Panc1 (cell line): ENCODE measurements at regions not wholly inside any gene's neighbourhood (a gene's known extent, or its start where the extent isn't known, plus 50 kb on each side); places are given as distances from the start of the nearest gene placed in this dataset.

ENCODE experiments used
- POLR2AphosphoS5 ChIP-seq: IDR thresholded peaks from 2 replicates; pipeline ENCODE4 v1.6.1; 2012; ENCODE audit warnings: mild to moderate bottlenecking, low read depth, low read length, moderate library complexity
- SIN3A ChIP-seq: IDR thresholded peaks from 2 replicates; pipeline ENCODE4 v1.6.1; 2012; ENCODE audit warnings: low read depth, mild to moderate bottlenecking, low read length, moderate library complexity, borderline replicate concordance; ENCODE audit not compliant: insufficient read depth
- TCF7L2 ChIP-seq: IDR thresholded peaks from 2 replicates; pipeline ENCODE4 v1.6.1; 2011; ENCODE audit warnings: mild to moderate bottlenecking, low read depth, low read length, inconsistent platforms
- TF ChIP-seq, protein P1 (sequence below): fragments of 450-650 bp; IDR thresholded peaks from 2 replicates; pipeline ENCODE4 v1.5.1; 2017; ENCODE audit warnings: mild to moderate bottlenecking
- TF ChIP-seq, protein P2 (sequence below), 2 experiments: IDR thresholded peaks; 2 replicates each; pipeline ENCODE4 v1.6.1; 2011 to 2012; ENCODE audit warnings: low read depth in 2 of 2, control low read depth in 1 of 2, low read length in 1 of 2, mild to moderate bottlenecking in 1 of 2, moderate library complexity in 1 of 2; ENCODE audit not compliant: insufficient read depth in 1 of 2

GRCh38 chr6:11323666-11324452, 91.4 kb upstream of the NEDD9 start:
- TF ChIP-seq POLR2AphosphoS5 (no peak), TCF7L2 (no peak), SIN3A (no peak)
- TF ChIP-seq, protein P1, sequence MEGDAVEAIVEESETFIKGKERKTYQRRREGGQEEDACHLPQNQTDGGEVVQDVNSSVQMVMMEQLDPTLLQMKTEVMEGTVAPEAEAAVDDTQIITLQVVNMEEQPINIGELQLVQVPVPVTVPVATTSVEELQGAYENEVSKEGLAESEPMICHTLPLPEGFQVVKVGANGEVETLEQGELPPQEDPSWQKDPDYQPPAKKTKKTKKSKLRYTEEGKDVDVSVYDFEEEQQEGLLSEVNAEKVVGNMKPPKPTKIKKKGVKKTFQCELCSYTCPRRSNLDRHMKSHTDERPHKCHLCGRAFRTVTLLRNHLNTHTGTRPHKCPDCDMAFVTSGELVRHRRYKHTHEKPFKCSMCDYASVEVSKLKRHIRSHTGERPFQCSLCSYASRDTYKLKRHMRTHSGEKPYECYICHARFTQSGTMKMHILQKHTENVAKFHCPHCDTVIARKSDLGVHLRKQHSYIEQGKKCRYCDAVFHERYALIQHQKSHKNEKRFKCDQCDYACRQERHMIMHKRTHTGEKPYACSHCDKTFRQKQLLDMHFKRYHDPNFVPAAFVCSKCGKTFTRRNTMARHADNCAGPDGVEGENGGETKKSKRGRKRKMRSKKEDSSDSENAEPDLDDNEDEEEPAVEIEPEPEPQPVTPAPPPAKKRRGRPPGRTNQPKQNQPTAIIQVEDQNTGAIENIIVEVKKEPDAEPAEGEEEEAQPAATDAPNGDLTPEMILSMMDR: no peak
- TF ChIP-seq, protein P2, sequence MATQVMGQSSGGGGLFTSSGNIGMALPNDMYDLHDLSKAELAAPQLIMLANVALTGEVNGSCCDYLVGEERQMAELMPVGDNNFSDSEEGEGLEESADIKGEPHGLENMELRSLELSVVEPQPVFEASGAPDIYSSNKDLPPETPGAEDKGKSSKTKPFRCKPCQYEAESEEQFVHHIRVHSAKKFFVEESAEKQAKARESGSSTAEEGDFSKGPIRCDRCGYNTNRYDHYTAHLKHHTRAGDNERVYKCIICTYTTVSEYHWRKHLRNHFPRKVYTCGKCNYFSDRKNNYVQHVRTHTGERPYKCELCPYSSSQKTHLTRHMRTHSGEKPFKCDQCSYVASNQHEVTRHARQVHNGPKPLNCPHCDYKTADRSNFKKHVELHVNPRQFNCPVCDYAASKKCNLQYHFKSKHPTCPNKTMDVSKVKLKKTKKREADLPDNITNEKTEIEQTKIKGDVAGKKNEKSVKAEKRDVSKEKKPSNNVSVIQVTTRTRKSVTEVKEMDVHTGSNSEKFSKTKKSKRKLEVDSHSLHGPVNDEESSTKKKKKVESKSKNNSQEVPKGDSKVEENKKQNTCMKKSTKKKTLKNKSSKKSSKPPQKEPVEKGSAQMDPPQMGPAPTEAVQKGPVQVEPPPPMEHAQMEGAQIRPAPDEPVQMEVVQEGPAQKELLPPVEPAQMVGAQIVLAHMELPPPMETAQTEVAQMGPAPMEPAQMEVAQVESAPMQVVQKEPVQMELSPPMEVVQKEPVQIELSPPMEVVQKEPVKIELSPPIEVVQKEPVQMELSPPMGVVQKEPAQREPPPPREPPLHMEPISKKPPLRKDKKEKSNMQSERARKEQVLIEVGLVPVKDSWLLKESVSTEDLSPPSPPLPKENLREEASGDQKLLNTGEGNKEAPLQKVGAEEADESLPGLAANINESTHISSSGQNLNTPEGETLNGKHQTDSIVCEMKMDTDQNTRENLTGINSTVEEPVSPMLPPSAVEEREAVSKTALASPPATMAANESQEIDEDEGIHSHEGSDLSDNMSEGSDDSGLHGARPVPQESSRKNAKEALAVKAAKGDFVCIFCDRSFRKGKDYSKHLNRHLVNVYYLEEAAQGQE (IDR thresholded peaks at IDR 0.05; ENCODE audit: insufficient read depth in 1 of 2, low read depth in 2 of 2, low read length in 1 of 2): no peak
